PFSK-1 (cell line): ENCODE measurements at regions not wholly inside any gene's neighbourhood (a gene's known extent, or its start where the extent isn't known, plus 50 kb on each side); places are given as distances from the start of the nearest gene placed in this dataset.

Experiments used
- FOXP2 ChIP-seq: optimal IDR thresholded peaks from 2 replicates; pipeline ENCODE3; 2011; ENCODE audit warnings: borderline replicate concordance, control low read depth, inconsistent platforms; ENCODE audit not compliant: insufficient read depth; ENCODE audit errors: extremely low read length, extremely low read depth
- POLR2AphosphoS5 ChIP-seq: IDR thresholded peaks from 2 replicates; pipeline ENCODE4 v1.6.1; 2012; ENCODE audit warnings: low read depth, mild to moderate bottlenecking, control low read depth, low read length, moderate library complexity
- REST ChIP-seq, 2 experiments: IDR thresholded peaks; 2 replicates each; pipeline versions ENCODE4 v1.6.1 to v1.8.0; 2011 to 2012; ENCODE audit warnings: low read depth in 2 of 2, low read length in 2 of 2, control low read depth in 1 of 2, inconsistent platforms in 1 of 2, mild to moderate bottlenecking in 1 of 2, moderate library complexity in 1 of 2; ENCODE audit not compliant: insufficient read depth in 1 of 2
- SIN3A ChIP-seq: IDR thresholded peaks from 2 replicates; pipeline ENCODE4 v1.6.1; 2012; ENCODE audit warnings: mild to moderate bottlenecking, low read length, moderate library complexity, borderline replicate concordance; ENCODE audit not compliant: insufficient read depth
- TAF1 ChIP-seq: IDR thresholded peaks from 2 replicates; pipeline ENCODE4 v1.6.1; 2012; ENCODE audit warnings: low read length, control low read depth, borderline replicate concordance; ENCODE audit not compliant: insufficient read depth

GRCh38 chr2:2896643-2897042, 481.0 kb downstream of the EIPR1 start:
- TF ChIP-seq TAF1 (no peak), POLR2AphosphoS5 (no peak), REST (IDR thresholded peaks at IDR 0.05; ENCODE audit: insufficient read depth in 1 of 2, low read depth in 2 of 2, low read length in 2 of 2) (no peak), FOXP2 (no peak), SIN3A (no peak)
